HG02943 (cell line): ENCODE measurements at regions not wholly inside any gene's neighbourhood (a gene's known extent, or its start where the extent isn't known, plus 50 kb on each side); places are given as distances from the start of the nearest gene placed in this dataset.
"Not testable (repeated sequence)": the region's sequence is repeated elsewhere in the genome, so short reads cannot be mapped to it uniquely, and the experiment has no call there.

ENCODE experiments used
- ATAC-seq: cut with Tn5 transposase; IDR thresholded peaks from one replicate; pipeline ENCODE4 v1.9.1; 2021; ENCODE audit warnings: mild to moderate bottlenecking, low read depth, moderate library complexity; ENCODE audit not compliant: unreplicated experiment

DNA sequence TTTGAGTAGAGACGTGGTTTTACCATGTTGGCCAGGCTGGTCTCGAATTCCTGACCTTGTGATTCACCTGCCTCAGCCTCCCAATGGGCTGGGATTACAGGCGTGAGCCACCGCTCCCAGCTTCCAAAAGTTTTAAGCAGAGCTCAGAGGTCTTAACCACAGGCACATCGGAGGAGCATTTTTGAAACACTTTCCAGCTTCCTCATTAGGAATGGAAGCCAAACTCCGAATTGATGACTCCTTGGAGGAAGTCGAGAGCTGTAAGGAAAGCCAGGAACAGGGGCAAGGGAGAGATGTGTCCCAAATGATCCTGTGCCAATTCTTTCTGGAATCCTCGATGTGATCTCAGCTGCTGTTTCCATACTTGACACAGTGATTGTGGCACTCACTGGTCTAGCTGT is 56.2 kb upstream of the CCZ1B start:
- not testable (repeated sequence) for ATAC-seq

GRCh38 chr7:6883756-6884155 is 57.7 kb upstream of the CCZ1B start:
- not testable (repeated sequence) for ATAC-seq

- ATAC-seq: no peak
These were observed 60.1 kb upstream of the CCZ1B start for GRCh38 chr7:6886198-6886597.

- not testable (repeated sequence) for ATAC-seq
These were observed 62.4 kb upstream of the CCZ1B start for GRCh38 chr7:6888267-6889045.

- no peak for ATAC-seq
These were observed 63.3 kb upstream of the CCZ1B start for GRCh38 chr7:6889252-6889812.

- ATAC-seq: not testable (repeated sequence)
These were observed 76.0 kb upstream of the CCZ1B start for GRCh38 chr7:6902097-6902518.

DNA sequence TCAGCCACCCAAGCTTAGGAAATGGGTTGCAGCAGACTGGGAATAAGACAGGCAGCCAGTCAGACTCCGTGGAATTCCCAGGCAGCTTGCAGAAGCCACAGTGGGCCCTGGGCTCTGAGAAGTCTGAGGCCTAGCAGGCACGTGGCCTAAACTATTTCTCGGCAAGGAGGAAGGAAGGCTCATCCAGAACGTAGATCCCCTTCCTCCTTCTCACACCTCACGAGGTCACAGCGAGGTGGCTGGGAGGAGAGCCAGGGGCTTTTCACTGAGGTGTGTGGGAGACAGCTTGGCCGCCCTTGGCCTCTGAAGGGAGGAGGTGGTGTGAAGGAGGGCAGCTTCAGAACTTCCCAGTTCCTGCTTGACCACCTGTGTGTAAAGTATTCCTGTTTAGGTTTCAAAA is 77.2 kb upstream of the CCZ1B start:
- ATAC-seq: not testable (repeated sequence)

- ATAC-seq: not testable (repeated sequence)
These were observed 77.7 kb upstream of the CCZ1B start for GRCh38 chr7:6903792-6904191.

DNA sequence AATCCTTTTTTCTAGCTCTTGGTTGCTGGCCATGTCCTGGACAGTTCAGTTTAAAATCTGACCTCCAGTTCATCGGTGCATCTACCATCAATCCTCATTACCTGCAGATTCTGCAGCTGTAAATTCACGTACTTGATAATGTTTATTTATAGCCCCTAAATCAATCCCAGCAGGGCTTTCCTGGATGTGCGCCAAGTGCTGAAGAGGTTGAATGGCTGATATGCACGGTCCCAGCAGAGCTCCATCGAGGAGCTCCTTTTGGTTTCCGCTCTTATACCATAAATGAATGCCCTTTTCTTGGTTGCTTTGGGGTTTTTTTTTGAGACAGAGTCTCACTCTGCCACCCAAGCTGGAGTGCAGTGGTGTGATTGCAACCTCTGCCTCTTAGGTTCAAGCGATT is 91.2 kb upstream of the CCZ1B start:
- ATAC-seq: no peak

DNA sequence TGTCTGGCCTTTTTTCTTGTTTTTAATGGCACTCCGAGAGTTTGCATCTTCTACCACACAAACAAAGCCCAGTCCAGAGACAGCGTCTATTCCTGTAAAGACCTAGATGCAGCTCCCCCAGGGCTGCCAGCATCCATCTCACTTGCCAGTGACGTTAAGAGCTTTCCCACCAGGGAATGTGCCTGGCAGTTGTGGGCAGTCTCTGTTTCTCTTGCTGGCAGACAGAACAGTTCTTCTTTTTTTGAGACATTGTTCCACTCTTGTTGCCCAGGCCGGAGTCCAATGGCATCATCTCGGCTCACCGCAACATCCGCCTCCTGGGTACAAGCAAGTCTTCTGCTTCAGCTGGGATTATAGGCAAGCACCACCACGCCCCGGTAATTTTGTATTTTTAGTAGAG is 93.1 kb upstream of the CCZ1B start:
- not testable (repeated sequence) for ATAC-seq

DNA sequence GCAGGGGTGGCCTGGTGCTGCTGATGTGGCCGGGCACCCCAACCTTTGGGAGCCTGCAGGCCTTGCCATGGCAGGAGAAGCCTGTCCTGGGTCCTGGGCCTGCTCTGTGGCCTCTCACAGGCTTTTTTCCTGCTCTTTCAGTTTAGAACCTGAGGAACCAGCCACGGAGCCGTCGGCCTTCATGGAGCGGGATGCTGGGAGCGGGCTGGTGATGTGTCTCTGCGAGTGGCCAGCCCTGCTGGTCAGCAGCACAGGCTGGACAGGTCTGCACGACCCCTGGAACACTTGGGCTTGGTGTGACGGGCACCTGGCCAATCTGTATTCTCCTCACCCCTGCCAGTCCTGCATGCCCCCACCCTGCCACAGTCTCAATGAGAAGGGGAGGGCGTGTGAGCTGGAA is 98.4 kb upstream of the CCZ1B start:
- ATAC-seq: not testable (repeated sequence)

DNA sequence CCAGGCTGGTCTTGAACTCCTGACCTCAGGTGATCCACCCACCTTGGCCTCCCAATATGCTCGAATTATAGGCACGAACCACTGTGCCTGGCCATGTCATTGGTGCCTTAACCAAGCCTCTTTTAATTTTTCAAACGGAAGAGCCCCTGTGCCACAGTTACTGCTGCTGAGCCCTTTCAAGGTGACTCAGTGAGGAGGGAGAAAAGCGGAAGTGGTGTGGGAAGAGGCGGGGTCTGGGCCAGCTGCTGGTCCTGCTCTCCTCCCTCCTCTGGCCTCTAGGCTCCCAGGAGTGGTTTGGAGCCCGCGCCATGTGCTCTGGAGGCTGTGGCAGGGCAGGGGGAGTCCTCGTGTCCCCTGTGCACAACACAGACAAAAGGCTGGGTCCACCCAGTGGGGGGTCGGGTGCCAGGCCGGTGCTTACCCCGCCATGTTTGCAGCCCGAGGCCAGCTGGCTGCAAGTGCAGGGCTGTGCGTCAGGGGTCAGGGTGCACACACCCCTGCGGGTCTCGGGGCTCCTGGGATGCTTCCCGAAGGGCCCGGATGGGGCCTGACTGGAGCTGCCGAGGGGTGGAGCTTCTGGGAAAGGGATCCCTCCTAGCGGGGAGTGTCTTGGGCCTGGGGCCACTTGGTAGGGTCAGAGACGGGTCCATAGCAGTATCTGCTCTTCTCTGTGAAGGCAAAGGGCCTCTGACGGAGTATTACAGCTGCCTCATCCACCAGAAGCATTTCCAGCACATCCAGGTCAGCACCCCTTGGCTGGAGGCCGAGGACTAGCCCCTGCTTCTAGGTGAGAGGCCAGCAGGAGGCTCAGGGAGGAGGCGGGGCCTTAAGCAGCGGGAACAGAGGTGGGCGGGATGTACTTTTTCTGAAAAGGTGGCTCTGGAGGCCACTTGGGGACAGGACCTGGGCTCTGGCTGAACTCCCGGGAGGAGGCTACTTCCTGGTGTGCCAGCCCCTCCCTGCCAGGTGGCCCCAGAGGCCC is 100.4 kb upstream of the CCZ1B start:
- not testable (repeated sequence) for ATAC-seq

GRCh38 chr7:6927643-6928042 is 101.6 kb upstream of the CCZ1B start:
- ATAC-seq: not testable (repeated sequence)

DNA sequence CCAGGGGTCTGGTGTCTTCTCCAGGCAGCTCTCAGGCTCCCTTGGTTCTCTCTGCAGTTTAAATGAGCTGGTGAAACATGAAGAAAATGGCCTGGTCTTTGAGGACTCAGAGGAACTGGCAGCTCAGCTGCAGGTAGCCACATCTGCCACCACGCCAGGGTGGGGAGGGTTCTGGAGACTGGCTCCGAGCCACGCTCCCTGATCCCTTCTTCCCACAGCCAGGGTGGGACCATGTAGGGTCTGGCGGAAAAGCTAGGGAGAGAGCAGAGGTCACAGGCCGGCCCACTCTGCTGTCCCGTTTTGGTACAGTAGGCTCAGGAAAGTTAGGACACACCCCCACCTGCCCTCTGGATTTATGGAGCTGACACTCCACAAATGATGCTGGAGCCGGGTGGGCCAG is 103.5 kb upstream of the CCZ1B start:
- ATAC-seq: not testable (repeated sequence)

DNA sequence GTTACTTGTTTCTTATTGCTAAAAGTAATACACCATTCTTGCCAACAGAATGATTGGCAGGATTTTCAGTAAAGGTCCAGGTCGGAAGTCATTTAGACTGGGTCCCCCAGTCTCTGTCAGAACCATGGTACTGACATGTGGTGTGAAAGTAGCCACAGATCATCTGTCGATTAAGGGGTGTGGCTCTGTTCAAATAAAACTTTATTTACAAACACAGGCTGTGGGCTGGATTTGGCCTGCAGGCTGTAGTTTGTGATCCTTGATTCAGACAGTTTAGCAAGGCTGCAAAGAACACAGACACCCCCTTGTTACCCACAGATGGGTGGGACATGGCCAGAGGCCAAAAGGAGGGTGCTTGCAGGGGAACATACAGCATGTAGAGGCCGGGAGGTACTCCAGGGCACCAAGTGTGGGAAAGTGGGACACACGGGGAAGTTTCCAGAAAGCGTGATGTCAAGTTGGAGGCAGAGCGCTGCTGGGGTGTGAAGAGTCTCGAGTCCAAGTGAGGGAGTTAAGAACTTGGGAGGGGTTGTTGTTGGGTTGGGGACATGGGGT is 104.1 kb upstream of the CCZ1B start:
- not testable (repeated sequence) for ATAC-seq

DNA sequence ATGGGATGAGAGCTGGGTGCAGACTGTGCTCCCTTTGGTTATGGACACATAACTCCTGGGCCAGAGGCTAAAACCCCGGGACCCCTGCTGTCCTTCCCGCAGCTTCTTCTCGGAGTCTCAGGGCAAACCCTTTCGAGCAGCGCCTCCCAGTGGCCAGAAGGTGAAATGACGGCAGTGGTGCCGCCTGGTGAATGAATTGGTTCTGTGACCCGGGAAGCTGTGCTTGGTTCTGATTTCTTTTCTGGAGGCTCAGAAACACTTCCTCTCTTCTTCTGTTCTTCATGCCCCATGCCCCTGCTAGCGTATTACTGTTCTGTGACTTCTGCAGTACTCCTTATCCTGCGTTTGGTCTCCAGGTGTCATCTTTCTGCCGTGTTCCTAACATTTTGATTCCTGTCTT is 104.7 kb upstream of the CCZ1B start:
- ATAC-seq: not testable (repeated sequence)

GRCh38 chr7:6931456-6931855 is 105.4 kb upstream of the CCZ1B start:
- ATAC-seq: not testable (repeated sequence)

DNA sequence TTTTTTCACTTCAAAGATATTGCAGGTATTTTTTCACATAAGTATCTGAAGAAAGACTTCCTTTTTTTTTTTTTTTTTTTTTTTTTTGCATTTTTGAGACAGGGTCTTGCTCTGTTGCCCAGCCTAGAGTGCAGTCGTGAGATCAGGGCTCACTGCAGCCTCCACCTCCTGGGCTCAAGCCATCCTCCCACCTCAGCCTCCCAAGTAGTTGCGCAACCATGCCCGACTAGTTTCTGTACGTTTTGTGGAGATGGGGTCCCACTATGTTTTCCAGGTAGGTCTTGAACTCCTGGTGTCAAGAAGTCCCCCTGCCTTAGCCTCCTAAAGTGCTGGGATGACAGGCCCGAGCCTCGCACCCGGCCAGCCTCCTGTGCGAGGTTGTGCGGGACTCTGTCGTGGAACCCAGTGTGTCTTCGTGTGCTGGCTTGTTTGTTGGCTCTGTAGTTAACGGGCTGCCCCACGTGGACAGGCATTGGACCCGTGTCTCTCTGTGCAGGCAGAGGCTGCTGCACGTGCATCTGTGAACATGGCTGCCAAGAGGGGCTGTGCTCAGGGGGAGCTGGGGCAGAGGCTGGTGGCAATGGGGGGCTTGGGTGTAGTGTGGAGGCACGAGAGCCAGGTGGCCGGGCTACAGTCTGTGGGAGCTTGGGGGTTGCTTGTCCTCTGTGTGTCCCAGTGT is 108.0 kb upstream of the CCZ1B start:
- ATAC-seq: not testable (repeated sequence)

DNA sequence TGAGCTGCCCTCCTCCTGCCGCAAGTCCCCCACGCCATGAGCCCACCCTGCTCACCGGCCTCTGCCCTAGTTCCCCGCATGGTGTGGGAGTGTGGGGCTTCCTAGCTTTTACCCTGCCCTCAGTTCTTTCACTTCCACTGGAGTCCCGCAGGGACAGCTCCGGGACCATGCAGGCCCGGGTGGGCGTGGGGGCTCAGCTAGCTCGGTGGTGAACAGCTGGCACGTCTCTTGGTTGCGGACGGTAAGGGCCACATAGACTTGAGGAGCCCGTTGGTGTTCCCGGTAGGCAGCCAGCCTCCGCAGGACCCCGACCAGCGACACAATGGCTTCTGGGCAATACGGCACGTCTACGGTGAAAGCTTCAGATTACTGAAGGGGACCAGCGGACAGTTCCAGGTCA is 108.9 kb upstream of the CCZ1B start:
- ATAC-seq: no peak

- not testable (repeated sequence) for ATAC-seq
These were observed 110.6 kb upstream of the CCZ1B start for GRCh38 chr7:6936626-6937025.
